OCI-LY7 (cell line): ENCODE measurements at regions not wholly inside any gene's neighbourhood (a gene's known extent, or its start where the extent isn't known, plus 50 kb on each side); places are given as distances from the start of the nearest gene placed in this dataset.

Source experiments
- BruUV-seq: library from RNA; stranded (reverse); fragments of 400-500 nt; replicated peaks from 2 replicates; lab custom pipeline; 2021; lab: Mats Ljungman, UMichigan
- CTCF ChIA-PET: fragments of 300-600 bp; sonication (Branson Sonifier 250); formaldehyde crosslinking; loops from one replicate; lab custom pipeline; 2022; ENCODE audit warnings: antibody characterized with exemption; ENCODE audit not compliant: unreplicated experiment; lab: Charles Lee
- POLR2A ChIA-PET: fragments of 300-600 bp; sonication (Branson Sonifier 250); formaldehyde crosslinking; loops from one replicate; lab custom pipeline; 2022; ENCODE audit warnings: antibody characterized with exemption; lab: Charles Lee
- DNase-seq: peaks from one replicate; pipeline ENCODE4 v3.0.0-alpha.2; 2015; ENCODE audit warnings: low spot score
- H2AFZ ChIP-seq: fragments of 200-600 bp; sonication (generic), shearing (Covaris generic); 2 replicates; pipeline ENCODE4 v1.6.1; 2014; ENCODE audit warnings: mild to moderate bottlenecking, antibody characterized with exemption, low read length, moderate library complexity
- H3K27ac ChIP-seq: fragments of 200-600 bp; sonication (generic); 2 replicates; pipeline ENCODE4 v1.5.1; 2014; ENCODE audit warnings: mixed run types, low read depth, mild to moderate bottlenecking, moderate library complexity, low read length, inconsistent platforms; ENCODE audit not compliant: poor library complexity, severe bottlenecking
- H3K36me3 ChIP-seq: fragments of 200-600 bp; sonication (generic); 2 replicates; pipeline ENCODE4 v1.6.1; 2014; ENCODE audit warnings: mild to moderate bottlenecking, antibody characterized with exemption, low read length, moderate library complexity, mixed read lengths; ENCODE audit not compliant: insufficient read depth
- H3K4me1 ChIP-seq: fragments of 200-600 bp; sonication (generic); 2 replicates; pipeline ENCODE4 v1.5.1; 2014; ENCODE audit warnings: mild to moderate bottlenecking, low read length; ENCODE audit not compliant: insufficient read depth, poor library complexity, severe bottlenecking
- H3K4me2 ChIP-seq: fragments of 200-600 bp; sonication (generic); 2 replicates; pipeline ENCODE4 v1.6.1; 2014; ENCODE audit warnings: mild to moderate bottlenecking, low read length
- H3K4me3 ChIP-seq: fragments of 200-600 bp; sonication (generic); 2 replicates; pipeline ENCODE4 v1.5.1; 2014; ENCODE audit warnings: mild to moderate bottlenecking, low read depth, low read length; ENCODE audit not compliant: poor library complexity, severe bottlenecking
- H3K79me2 ChIP-seq: fragments of 200-600 bp; sonication (generic); 2 replicates; pipeline ENCODE4 v1.6.1; 2016; ENCODE audit warnings: low read depth, mild to moderate bottlenecking, low read length, moderate library complexity, mixed read lengths; ENCODE audit not compliant: insufficient read depth
- H3K9me2 ChIP-seq: fragments of 200-600 bp; sonication (generic); 2 replicates; pipeline ENCODE4 v1.6.1; 2016; ENCODE audit warnings: mild to moderate bottlenecking, low read length, mixed read lengths; ENCODE audit not compliant: insufficient read depth
- H3K9me3 ChIP-seq: fragments of 200-600 bp; sonication (generic); 2 replicates; pipeline ENCODE4 v1.6.1; 2014; ENCODE audit warnings: mild to moderate bottlenecking, mixed run types, low read length, mixed read lengths
- H4K20me1 ChIP-seq: fragments of 200-600 bp; sonication (generic); 2 replicates; pipeline ENCODE4 v1.6.1; 2014; ENCODE audit warnings: mild to moderate bottlenecking, antibody characterized with exemption, low read length, moderate library complexity, mixed read lengths; ENCODE audit not compliant: insufficient read depth
- EZH2phosphoT487 ChIP-seq: fragments of 200-600 bp; sonication (generic); IDR thresholded peaks from 2 replicates; pipeline ENCODE4 v1.6.1; 2018; ENCODE audit warnings: low read depth, borderline replicate concordance, mild to moderate bottlenecking, mixed run types, antibody characterized with exemption, low read length, moderate library complexity, mixed read lengths
- intact Hi-C: fragments of 100-400 bp; cut with micrococcal nuclease; formaldehyde crosslinking; loops from one replicate; pipeline ENCODE4 v1.10.0; 2022; ENCODE audit not compliant: unreplicated experiment
- TF ChIP-seq, protein P1 (sequence below): fragments of 200-600 bp; sonication (generic); conservative IDR thresholded peaks from 2 replicates; pipeline ENCODE4 v1.5.1; 2014; ENCODE audit warnings: mild to moderate bottlenecking, antibody characterized with exemption, low read length, moderate library complexity, mixed read lengths

DNA sequence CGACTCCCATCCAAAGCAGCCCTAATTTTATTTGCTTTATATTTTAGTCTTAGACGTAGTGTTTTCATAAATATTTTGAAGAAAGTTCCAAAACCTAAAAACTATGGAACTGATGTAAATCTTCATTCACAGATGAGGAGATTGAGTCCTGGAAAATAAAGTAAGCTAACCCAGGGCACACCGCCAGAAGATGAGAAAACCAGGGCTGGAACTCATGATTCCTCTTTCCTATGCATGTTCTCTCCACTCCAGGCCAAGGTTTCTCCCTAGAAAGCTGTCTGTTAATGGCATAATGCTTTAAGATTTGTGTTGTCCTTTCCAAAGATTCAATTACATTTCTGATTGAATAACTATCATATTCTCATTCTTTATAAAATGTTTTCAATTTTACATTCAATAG, 78.4 kb upstream of the ZC3H15 start:
- DNase-seq, result no peak
- Histone ChIP-seq H2AFZ (no peak overlapping the region), H3K9me2 (no peaks in the 10 kb centered on the region), H3K9me3 (no peaks in the 10 kb centered on the region), H3K36me3 (no peaks in the 10 kb centered on the region), H3K27ac (no peak overlapping the region), H3K4me1 (no peaks in the 10 kb centered on the region), H3K4me3 (no peak overlapping the region), H3K79me2 (no peaks in the 10 kb centered on the region), H4K20me1 (no peaks in the 10 kb centered on the region), H3K4me2 (no peak overlapping the region)
- TF ChIP-seq EZH2phosphoT487, result no peak
- TF ChIP-seq, protein P1, sequence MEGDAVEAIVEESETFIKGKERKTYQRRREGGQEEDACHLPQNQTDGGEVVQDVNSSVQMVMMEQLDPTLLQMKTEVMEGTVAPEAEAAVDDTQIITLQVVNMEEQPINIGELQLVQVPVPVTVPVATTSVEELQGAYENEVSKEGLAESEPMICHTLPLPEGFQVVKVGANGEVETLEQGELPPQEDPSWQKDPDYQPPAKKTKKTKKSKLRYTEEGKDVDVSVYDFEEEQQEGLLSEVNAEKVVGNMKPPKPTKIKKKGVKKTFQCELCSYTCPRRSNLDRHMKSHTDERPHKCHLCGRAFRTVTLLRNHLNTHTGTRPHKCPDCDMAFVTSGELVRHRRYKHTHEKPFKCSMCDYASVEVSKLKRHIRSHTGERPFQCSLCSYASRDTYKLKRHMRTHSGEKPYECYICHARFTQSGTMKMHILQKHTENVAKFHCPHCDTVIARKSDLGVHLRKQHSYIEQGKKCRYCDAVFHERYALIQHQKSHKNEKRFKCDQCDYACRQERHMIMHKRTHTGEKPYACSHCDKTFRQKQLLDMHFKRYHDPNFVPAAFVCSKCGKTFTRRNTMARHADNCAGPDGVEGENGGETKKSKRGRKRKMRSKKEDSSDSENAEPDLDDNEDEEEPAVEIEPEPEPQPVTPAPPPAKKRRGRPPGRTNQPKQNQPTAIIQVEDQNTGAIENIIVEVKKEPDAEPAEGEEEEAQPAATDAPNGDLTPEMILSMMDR, result no peak
- intact Hi-C loops, result no loop called here
- no TSS peak for BruUV-seq
- POLR2A ChIA-PET, result interaction anchor here (2.1 kb wide), 1 partner anchor 11 kb away, joined by 12 read pairs; no protein-coding TSS in a partner anchor
- CTCF ChIA-PET, result no interaction called here

DNA sequence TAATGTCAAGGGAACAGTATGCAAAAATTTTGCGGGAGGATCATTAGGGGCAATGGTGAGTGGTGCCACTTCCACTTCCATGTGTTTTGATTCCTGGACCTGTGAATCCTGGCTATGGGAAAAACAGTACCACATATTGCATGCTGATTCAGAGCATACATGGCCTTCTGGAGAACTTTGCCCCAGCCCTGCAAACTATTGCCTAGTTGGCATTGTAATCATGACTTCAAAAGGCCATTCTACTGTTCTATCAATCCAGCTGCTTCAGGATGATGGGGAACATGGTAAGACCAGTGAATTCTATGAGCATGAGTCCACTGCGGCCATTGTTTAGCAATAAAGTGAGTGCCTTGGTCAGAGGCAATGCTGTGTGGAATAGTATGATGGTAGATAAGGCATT, 75.3 kb upstream of the ZC3H15 start:
- Histone ChIP-seq H3K79me2 (no peaks in the 10 kb centered on the region), H3K36me3 (no peaks in the 10 kb centered on the region), H3K4me2 (no peak overlapping the region), H3K9me2 (no peaks in the 10 kb centered on the region), H3K27ac (no peak overlapping the region), H3K9me3 (no peaks in the 10 kb centered on the region), H3K4me1 (no peaks in the 10 kb centered on the region), H4K20me1 (no peaks in the 10 kb centered on the region), H2AFZ (no peak overlapping the region), H3K4me3 (no peak overlapping the region)
- no peak for TF ChIP-seq EZH2phosphoT487
- TF ChIP-seq, protein P1, result no peak
- BruUV-seq, result no TSS peak
- intact Hi-C loops, result no loop called here
- ChIA-PET POLR2A (interaction anchor here (0.6 kb wide), 1 partner anchor 774 kb away, joined by 3 read pairs; no protein-coding TSS in a partner anchor), CTCF (no interaction called here)
- DNase-seq, result no peak

DNA sequence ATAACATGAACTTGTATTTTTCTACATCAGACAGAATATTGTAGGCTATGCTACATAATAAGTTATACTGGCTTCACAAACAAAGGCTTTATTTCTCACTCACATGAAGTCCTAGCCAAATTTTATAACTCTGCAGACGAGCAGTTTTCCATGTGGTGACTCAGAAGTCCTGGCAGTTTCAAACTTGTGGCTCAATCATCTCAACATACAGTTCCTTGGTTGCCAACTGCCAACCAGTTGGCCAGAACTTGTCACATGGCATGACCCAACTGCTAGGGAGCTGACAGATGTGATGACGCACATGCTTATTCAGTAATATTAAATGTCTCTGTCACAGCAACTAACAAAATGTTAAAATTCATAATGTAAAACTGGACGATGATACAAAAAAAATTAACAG, 63.8 kb upstream of the ZC3H15 start:
- no peak overlapping the region for H3K4me3 ChIP-seq
- H2AFZ ChIP-seq, result no peak overlapping the region
- no peak overlapping the region for H3K27ac ChIP-seq
- TF ChIP-seq, protein P1, result no peak
- TF ChIP-seq EZH2phosphoT487, result no peak
- no peaks in the 10 kb centered on the region for H3K9me3 ChIP-seq
- no peaks in the 10 kb centered on the region for H3K79me2 ChIP-seq
- no peaks in the 10 kb centered on the region for H3K9me2 ChIP-seq
- peaks cover 7% of the 10 kb centered on the region for H3K4me1 ChIP-seq
- no peak for DNase-seq
- ChIA-PET POLR2A (interaction anchor here (0.8 to 1.5 kb wide), 2 partner anchors 11 to 36 kb away, joined by 3 read pairs; no protein-coding TSS in a partner anchor), CTCF (no interaction called here)
- H4K20me1 ChIP-seq, result no peaks in the 10 kb centered on the region
- no peaks in the 10 kb centered on the region for H3K36me3 ChIP-seq
- H3K4me2 ChIP-seq, result no peak overlapping the region
- intact Hi-C loops, result no loop called here
- BruUV-seq, result no TSS peak
